GM19324 (cell line): ENCODE measurements at regions not wholly inside any gene's neighbourhood (a gene's known extent, or its start where the extent isn't known, plus 50 kb on each side); places are given as distances from the start of the nearest gene placed in this dataset.

Experiments
- ATAC-seq: cut with Tn5 transposase; IDR thresholded peaks from one replicate; pipeline ENCODE4 v1.9.1; 2021; ENCODE audit warnings: mild to moderate bottlenecking, moderate library complexity; ENCODE audit not compliant: unreplicated experiment, low FRiP score

DNA sequence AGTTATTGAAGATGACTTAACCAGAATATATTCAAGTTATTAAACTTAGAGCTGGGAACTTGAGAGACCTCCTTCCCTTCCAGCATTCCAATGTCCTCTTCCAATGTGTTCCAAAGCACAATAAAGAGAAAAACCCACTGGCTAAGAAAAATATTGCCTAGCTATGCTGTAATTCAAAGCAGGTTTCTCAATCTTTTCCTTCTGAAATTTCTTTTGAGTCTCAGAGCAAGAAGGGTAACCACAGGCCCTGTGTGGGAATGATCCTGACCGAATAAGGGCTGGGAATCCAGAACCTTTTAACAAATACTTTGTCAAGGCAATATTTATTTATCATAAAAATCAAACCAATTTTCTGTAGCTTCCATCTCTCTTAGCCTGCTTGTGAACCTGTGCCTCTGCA lies 150.7 kb upstream of the SFRP2 start:
- ATAC-seq = no peak

DNA sequence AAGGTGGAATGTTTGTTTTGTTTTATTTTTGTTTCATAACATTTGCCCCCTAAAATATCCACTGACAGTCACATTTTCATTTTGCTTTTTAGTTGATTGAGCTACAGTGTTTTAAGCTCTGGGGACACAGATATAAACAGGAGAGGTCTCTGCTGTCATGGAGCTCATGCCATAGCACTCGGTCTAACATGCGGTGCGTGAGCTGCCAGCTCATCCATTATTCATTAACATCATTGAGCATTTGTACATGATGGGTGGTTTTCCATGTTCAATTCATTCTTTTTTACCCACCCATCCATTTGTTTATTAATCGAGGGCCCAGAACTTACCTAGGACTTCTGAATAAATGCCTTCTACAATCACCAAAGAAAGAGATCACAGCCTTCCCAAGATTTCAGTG lies 150.1 kb upstream of the SFRP2 start:
- ATAC-seq = no peak

DNA sequence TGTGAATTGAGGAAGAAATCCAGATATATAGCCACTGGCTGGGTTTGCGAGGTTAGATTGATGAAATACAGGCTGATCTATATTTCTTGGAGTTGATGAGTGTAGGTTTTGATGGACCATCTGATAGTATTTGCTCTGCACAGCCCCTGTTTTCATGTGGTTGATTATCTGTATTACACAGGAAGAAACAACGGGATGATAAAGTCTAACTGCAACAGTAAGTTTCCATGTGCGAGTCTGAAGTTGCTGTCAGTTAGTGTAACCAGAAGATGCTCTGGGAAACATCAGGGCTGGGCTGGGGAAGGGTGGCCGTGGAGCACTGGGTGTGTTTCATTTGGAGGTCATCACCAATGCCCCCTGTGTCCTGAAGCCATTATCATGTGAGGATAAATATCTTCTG lies 148.4 kb upstream of the SFRP2 start:
- ATAC-seq = no peak

DNA sequence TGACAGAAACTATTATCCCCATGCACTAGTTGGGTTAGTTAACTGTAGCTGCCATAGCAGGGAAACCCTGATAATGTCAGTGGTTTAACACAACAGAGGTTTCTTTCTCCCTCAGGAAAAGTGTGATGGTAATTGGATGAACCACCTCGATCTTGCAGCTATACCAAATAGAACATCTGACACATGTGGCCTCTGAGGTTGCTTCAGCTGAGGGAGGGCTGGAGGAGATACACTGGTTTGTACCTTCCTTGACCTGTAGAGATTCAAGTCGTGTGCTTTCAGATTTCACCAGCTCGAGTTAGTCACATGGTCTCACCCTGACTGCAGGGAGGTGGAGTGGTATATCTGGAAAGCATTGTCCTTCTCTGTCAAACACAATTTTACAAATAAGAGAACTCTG lies 147.2 kb upstream of the SFRP2 start:
- no peak for ATAC-seq

DNA sequence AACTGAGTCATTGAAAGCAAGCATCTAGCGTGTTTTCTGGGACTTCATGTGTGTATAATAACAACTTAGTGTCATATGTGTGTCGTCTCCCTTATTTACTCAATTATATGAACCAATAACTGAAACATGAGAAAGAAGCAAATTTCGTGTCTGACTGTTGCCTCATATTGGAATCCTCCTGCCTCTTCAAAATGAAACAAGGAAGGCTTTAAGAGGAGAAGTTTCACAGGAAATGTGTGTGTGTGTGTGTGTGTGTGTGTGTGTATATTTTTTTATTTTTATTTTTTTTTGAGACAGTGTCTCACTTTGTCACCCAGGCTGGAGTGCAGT lies 145.8 kb upstream of the SFRP2 start:
- no peak for ATAC-seq

DNA sequence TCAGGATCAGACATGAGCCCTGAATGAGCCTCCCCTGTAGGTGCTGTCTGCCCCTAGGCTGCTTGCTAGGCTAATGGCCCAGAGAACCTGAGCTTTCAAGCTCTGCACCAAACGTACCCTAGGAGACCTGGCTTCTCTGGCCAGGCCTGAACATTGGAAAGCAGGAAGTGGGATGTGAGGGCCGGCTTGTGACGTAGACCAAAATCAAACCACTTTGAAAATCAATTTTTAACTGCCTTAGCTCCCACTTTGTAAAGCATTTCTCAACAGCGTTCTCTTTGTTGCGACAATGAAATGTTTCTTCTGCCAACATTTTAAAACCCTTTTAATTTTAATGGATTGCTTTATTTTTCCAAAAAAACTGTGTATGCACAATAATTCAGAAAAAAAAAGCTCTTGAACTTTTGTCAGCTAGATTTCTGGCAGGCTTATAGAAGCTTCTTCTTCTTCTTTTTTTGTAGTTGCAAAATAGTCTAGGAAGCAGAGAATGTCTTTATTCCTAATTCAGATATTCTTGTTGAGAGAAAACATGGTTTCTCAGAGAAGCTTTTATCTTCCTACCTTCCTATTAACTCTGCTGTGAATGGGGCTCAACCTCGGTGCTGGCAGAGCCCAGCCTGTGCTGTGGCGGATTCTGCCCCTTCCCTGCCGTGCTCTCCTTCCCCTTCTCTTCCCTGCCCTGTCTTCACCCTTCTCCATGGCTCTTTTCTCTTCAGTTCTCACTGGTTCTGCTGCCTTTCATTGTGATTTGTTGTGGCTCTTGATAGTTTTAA lies 145.2 kb upstream of the SFRP2 start:
- ATAC-seq = no peak

DNA sequence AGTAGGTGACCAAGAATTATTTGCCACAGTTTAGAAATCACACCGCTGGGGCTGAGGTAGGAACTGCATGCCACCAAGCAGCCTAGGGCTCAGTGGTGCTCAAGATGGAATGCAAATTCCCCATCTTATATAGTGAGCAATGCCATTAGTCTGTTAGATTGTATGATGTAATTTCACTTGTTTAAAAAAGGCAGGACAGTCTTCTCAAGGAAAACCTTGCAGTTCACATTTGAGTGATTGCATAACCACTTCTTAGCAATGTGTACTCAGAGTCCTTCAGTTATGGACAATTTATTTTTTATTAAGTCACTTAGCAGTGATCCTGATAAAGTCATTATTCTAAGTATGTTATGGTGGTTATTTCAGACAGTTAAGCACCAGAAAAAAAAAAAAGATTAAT lies 142.9 kb upstream of the SFRP2 start:
- no peak for ATAC-seq

DNA sequence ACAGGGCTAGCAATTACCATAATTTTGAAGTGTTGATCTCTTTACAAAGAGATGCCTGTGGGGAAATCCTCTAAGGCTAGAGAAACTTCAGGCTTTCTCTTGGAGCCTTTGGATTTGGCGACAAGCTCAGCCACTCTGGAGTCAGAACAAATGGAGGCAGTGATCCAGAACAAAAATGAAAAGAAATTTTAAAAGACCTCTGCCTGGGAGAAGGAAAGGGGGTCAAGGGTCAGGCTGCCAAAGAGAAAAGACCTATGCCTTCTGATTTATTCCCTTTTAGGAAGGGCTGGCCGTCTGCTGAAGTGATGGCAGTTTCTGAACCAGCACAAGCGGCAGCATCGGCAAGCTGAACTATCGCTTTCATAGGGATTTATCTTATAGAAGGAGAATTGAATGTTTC lies 140.8 kb upstream of the SFRP2 start:
- ATAC-seq = no peak

DNA sequence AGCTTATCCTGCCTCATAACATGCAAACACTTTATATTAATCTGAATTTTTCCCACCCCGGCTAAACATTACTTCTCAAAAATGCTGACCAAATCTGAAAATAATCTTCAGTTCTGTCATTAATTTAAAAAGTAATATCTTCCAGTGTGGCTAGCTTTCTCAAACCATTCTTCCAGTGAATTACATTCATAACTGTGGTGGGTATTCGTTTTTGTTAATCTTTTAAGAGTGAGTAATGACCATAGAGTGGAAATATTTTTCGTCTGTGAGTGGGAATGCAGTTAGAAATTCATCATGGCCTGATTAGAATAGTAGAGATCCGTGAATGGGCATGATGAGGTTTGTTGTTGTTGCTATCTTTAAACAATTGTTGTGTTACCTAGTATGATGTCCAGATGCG lies 138.6 kb upstream of the SFRP2 start:
- ATAC-seq = no peak

DNA sequence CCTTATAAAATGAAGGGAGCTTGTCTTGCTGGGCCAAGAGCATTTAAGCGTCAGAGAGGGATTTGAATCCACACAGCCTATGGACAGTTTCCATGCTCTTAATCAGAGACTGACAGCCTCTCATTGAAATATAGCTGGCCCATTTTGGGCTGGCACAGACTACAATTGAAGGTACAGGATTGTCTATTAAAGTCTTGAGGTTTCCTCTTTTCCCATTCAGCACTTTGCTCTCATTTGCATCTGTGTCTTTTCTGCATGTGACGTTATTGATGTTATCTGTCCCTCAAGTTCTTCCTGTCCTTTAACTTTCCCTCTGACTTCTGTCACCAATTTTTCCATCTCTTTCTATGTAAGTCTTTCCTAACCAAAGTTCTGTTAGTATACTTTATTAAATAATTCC lies 133.3 kb upstream of the SFRP2 start:
- no peak for ATAC-seq

DNA sequence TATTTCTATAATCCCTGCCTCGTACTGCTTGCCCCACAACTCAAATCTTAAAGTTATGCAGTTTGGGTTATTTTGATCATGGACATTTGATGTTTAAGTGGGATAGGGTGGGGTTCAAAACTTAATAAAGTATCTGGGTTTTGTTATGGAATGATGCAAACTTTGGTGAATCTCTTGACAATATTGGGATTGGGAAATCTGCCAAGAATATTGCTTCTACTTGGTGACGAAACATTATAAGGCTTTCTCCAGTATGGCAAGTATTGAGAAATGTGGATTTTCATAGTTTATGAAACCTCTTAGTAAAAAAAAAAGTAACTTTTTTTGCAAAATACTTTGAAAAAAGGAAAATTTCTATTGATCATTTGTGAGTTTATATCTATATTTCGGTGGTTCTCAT lies 130.8 kb upstream of the SFRP2 start:
- ATAC-seq = no peak

DNA sequence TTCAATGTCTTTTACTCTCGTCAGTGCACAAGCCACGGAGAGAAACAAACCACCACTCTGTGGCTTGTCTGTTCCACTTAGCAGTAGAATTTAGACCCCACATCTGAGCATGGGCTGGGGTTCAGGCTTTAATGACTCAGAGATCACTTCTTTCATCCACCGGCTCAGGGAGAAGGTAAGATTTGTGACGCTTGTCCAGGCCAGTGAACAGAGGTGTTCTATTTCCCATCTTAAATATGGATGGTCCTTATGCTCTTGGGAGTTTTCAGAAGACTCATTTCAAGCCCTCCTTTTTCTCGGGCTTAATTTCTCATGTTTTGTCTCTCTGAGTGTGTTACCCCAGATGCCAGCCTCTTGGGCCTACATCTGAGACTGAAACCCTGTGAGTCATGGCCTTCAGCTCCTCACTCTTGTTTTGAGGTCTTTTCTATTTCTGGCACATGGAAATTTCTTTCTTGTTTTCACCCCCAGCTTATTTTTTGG lies 127.4 kb upstream of the SFRP2 start:
- peak; percentile 95 for ATAC-seq

DNA sequence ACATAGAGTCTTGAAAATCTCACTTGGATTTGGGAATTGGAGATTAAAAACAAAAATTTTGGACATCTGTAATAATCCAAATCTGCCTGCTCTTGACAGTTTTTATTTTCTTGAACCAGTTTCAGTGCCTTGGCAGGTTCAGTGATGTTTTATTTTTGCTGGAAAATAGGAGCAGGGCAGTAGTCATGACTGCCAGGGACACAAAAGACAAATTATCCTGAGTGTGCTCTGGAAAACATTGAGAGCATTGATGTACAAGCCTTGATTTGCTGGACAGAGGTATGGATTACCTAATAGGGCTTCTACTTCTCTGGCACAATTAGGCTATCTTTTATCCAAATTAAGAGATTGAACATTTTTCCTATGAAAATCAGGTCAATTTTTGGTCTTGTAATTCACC lies 123.4 kb upstream of the SFRP2 start:
- no peak for ATAC-seq

DNA sequence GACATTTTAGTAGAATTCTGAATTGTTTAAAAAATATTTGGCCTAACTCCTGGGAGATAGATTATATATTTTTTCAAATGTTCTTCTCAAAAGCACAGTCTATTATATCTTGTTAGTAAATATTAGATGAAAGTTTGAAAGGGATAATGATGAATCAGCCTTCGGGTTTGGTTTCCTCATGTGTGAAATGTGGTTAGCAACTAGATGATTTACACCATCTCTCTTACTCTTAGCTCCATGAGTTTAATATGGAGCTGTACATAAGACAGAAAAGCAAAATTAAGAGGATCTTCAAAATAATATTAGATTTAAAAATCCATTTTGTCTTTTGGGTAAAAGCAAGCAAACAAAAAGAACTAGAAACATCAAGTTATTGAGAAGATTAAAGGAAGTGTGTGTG lies 120.8 kb upstream of the SFRP2 start:
- no peak for ATAC-seq

DNA sequence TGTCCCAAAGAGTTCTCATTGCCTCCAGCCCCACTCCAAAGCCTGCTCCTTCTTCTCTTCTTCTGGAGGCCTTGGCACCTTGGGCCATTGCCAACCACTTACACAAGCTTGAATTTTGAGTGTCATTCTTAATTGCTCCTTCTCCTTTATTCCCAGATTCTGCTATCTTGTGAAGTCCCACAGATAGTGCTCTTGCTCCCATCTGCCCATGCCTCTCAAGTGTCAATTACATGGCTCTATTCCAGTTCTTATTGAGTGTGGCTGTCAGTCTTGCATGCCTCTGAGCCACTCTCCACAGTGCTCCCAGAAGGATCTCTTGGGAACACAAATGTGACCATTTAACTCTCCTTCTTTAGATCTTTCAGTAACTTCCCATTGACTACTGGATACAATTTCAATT lies 117.3 kb upstream of the SFRP2 start:
- ATAC-seq = no peak

DNA sequence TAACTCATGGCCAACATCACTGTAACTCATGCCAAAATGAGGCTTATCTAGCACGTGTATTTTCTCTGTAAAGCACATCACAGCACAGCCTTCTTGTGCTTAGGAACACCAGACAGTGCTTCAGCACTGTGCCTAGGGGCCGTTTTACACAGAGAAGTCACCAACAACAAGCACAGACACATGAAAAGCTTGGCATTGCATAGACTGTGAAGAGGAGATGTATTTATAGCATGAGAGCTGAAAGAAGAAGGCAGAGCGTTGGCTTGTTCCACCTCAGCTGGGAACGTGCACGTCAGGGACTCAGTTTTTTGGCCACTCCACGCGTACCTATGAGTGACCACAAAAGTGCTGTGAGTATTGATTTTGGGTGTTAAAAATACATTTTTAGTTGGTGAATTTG lies 116.3 kb upstream of the SFRP2 start:
- no peak for ATAC-seq

DNA sequence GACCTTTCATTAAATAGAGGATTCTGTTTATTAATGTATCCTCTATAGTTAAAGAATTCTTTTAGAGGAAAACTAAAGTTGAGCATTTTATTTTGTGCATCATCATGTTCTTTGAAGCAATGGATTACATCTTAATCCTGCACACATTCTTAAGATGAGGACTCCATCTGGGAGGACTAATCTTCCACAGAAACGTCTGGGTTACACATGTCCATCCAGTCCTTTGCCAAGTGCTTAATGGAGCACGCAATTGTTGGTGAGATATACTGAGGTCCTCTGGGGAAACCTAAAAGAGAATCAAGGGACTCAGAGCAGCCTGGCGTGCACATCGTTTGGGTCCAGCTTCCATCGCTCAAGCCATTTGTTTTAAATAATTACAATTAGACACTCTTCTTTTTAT lies 115.1 kb upstream of the SFRP2 start:
- no peak for ATAC-seq

DNA sequence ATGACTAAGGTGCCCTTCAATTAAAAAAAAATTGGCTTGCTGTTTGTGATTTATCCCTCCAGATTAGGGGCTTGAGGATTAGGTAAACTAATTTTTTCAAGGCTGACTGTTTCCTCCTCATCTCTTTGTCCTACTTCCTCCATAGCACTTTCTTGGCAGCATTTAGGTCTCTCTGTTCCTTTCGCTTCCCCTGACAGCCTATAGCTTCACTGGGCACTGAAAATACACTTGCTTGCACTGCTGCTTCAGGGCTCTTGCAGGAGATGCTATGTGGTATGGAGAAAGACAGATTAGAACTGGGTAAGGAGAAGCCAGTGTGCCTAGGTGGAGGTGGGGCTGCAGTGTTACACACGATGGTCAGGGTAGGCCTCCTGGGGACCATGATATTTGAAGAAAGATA lies 112.3 kb upstream of the SFRP2 start:
- no peak for ATAC-seq

DNA sequence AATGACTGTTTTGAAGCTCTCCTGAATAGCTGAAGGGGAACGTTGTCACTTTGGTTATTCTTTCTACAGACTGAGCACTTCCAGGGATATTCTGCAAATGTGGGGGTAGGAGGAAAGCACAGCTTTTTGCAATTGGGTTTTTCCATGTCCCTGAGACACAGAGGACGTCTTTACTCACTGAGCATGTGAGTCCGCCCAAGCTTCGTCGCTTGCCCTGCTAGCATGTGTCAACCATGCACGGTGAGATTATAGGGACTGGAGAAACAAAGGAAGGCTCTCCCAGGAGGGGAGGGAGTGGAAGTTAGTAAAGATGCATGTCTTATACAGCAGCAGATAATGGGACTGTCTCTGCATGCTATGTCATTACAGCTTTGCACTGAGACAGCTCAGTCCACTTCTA lies 111.5 kb upstream of the SFRP2 start:
- no peak for ATAC-seq

DNA sequence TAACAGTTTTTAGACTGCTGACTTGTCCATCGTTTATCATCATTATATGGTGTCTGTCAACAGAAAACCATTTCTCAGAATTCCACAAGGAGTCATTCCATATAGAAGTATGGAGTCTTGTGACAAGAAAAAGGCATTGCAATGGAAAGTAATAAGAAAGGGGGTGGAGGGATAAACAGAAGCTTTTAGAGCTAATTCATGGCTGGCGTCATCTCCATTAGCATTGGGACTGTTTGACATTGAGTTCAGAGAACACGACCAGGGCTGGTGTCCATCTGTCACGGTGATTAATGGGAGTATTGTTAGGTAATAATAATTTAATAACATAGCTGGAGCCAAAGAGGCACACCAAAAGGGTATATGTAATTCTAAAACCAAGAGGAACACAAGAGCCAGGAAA lies 101.9 kb upstream of the SFRP2 start:
- no peak for ATAC-seq

DNA sequence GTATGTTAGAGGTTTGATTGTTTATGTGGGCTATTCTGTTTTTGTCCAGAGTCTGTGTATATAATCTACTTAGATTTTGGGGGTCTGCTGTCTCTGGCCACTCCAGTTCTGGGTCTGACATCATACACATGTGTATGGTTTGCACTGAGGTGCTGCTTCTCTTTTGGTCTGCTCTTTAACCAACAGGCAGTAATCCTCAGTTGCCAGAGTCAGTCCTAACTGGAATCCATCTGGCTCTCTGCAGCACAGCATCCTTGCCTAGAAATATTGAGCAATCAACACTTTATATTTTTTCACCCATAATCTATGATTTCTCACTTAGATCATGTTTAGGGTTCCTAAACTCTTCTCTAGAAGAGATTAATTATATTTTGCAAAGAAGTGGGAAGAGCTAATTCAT lies 98.3 kb upstream of the SFRP2 start:
- ATAC-seq = no peak

DNA sequence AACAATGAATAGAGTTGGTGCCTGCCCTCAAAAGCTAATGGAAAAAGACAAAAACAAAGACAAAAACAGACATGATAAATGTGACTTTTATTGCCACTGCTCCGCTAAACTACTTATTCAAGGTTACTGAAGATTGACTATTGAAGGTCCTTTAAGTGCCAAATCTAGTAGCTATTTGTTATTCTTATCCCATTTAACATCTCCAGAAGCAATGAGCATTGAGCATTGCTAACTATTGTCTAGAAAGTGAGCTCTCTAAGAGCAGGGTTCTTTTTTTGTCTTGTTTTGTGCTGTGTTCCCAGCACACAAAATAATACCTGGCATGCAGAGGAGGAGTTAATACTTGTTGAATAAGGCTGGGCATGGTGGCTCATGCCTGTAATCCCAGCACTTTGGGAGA lies 95.4 kb upstream of the SFRP2 start:
- ATAC-seq = no peak

DNA sequence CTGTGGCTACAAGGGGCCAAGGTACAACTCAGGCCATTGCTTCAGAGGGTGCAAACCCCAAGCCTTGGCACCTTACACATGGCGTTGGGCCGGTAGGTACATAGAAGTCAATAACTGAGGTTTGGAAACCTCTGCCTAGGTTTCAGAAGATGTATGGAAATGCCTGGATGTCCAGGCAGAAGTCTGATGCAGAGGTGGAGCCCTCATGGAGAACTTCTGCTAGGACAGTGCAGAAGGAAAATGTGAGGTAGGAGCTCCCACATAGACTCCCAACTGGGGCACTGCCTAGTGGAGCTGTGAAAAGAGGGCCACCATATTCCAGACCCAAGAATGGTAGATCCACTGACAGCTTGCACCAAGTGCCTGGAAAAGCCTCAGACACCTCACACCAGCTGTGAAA lies 92.1 kb upstream of the SFRP2 start:
- no peak for ATAC-seq
